ENCODE measurements at regions not wholly inside any gene's neighbourhood (a gene's known extent, or its start where the extent isn't known, plus 50 kb on each side); places are given as distances from the start of the nearest gene placed in this dataset.
"Not testable (repeated sequence)": the region's sequence is repeated elsewhere in the genome, so short reads cannot be mapped to it uniquely, and the experiment has no call there.

GRCh38 chr20:22819784-22820183 is 215.3 kb upstream of the SSTR4 start:
- DNase-seq (ENCODE audit: low spot score): no peak

GRCh38 chr20:22821081-22821727 is 213.9 kb upstream of the SSTR4 start:
- DNase-seq (ENCODE audit: low spot score): no peak

- DNase-seq (ENCODE audit: low spot score): no peak
Observed at GRCh38 chr20:22821796-22822195, 213.3 kb upstream of the SSTR4 start.

GRCh38 chr20:22823119-22823518 is 212.0 kb upstream of the SSTR4 start:
- DNase-seq (ENCODE audit: low spot score): no peak

DNA sequence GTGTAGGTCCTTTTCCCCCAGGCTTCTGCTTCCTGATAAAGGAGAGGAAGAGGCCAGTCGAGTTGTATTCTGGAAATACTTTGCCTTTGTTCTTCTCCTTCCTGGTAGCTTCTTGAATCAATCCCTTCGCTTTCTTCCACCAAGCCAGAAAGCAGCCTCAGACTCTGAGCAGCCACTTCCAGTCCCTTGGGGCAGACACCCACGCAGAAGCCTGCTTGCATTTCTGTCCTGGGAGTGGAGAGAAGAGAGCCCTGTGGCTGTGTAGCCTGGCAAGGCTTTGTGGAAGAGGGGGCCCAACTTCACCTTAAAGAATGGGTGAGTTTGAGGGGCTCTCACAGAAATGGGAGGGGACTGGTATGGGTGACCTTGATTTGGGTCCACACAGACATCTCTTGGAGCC is 211.0 kb upstream of the SSTR4 start:
- DNase-seq (ENCODE audit: low spot score): no peak

DNA sequence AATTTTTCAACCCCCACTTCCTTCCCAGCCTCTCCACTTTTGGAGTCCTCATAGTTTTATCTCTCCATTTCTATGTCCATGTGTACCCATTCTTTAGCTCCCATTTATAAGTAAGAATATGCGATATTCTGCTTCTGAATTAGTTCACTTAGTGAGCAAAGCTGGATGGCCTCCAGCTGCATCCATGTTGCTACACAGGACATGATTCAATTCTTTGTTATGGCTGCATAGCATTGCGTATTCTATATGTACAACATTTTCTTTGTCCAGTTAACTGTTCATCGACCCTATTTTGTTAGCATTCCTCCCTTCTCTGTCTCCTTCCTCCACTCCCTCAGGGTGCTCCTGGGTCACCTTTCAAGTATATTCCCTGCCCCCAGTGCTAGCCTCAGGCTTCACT is 210.0 kb upstream of the SSTR4 start:
- no peak for DNase-seq (ENCODE audit: low spot score)

- no peak for DNase-seq (ENCODE audit: low spot score)
Observed at GRCh38 chr20:22825546-22825945, 209.6 kb upstream of the SSTR4 start.

DNA sequence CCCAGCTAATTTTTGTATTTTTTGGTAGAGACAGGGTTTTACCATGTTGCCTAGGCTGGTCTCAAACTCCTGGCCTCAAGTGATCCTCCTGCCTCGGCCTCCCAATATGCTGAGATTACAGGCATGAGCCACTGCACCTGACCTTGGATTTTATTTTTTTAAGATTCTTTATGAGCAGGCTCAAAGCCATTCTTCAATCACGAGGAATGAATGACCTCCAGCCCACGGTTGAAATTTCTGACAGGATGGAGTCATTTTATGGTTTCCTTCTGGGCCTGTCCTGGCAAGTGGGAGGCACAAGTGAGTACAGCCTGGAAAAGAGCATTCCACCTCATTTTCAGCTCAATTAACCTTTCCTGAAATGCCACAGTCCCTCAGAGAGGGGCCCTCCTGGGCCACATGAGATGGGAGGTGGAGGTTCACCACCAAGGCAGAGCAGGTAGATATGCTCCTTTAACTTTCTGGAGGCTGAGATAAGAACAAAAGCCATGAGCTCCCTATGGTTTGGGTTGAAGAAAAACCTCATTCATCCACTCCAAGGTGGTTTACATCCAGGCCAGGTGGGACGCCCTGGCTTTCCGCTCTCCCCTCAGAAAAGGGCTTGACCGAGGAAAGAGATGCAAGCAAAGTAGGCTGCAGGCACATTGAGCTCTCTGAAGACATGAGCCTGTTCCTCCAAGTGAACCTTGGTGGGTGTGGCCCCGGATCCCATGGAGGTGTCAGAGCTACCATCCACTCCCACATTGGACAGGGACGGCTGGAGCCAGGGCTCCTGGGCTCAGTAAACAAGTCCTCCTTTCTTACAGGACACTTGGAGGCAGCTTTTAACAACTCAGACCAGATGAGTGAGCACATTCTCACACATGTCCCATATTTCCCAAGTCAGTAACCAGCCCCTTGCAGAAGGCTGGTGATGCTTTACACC is 208.5 kb upstream of the SSTR4 start:
- DNase-seq (ENCODE audit: low spot score): no peak

DNA sequence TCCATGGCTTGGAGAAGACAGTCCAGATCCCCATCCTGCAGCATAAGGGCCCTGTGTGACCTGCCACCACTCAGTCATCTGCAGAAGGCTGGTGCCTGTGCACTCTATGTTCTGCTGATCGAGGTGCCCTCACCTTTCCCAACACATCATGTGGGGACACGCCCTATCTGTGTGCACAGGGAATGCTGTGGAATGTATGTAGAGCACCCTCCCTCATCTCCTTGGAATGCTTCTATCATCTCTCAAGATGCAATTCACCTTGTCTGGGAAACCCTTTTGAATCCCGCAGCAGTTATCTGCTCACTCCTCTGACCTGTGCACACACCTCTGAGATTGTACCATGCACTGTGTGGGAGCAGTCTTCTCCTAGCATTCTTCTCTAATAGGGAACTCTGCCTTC is 207.2 kb upstream of the SSTR4 start:
- DNase-seq (ENCODE audit: low spot score): no peak

DNA sequence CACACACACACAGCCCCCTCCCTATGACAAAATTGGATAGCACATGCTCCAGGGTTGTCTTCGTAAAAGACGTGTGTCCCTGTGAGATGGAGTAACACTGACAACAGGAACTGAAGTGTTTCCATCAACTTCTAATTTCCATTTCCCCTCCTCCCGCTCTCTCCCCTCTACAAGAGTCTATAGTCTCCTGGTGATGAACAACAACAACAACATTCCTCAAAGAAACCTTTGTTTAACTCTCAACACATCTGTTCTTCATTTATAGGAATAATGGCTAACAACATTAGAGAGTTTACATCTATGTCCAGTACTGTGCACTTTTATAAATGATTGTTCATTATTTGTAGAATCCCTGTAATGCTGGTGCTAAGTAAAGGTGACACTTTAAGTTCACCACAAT is 205.8 kb upstream of the SSTR4 start:
- DNase-seq (ENCODE audit: low spot score): no peak

DNA sequence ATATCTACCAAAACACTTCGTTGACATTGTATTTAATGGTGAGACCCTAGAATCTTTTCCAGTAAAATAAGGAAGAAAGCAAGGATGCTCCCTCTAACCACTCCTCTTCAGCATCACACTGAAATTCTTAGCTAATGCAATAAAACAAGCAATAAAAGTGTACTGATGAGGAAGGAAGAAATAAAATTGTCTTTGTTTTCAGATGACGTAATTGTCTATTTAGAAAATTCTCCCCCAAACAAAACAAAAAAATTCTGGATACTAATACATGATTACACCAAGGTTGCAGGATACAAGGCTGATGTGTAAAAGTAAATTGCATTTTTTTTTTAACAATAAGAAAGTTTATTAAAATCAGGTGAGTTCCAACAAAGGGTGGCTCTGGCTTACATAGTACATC is 205.0 kb upstream of the SSTR4 start:
- no peak for DNase-seq (ENCODE audit: low spot score)

DNA sequence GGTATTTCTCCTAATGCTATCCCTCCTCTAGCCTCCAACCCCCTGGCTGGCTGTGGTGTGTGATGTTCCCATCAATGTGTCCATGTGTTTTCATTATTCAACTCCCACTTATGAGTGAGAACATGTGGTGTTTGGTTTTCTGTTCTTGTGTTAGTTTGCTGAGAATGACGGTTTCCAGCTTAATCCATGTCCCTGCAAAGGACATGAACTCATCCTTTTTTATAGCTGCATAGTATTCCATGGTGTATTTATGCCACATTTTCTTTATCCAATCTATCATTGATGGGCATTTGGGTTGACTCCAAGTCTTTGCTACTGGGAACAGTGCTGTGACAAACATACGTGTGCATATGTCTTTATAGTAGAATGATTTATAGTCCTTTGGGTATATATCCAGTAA is 204.4 kb upstream of the SSTR4 start:
- DNase-seq (ENCODE audit: low spot score): not testable (repeated sequence)

- no peak for DNase-seq (ENCODE audit: low spot score)
Observed at GRCh38 chr20:22833851-22834250, 201.3 kb upstream of the SSTR4 start.

- no peak for DNase-seq (ENCODE audit: low spot score)
Observed at GRCh38 chr20:22834651-22835256, 200.4 kb upstream of the SSTR4 start.

DNA sequence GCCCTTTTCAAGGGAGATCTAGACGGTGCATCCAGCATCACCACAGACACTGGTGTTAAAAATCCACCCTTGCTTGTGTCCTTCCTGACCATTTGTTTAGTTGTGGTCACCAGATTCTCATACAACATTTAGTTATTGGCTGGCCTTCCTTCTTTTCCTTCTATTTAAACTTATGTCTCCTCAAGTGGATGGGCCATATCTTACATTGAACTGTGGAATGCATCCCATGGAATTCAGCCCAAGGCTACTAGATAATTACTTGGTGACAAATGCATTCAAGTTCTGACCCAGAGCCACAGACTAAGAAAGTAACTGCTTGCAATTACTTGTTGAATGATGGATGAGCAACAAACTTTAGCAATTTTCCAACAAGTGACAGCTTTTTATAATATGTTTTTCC is 198.9 kb upstream of the SSTR4 start:
- DNase-seq (ENCODE audit: low spot score): no peak

DNA sequence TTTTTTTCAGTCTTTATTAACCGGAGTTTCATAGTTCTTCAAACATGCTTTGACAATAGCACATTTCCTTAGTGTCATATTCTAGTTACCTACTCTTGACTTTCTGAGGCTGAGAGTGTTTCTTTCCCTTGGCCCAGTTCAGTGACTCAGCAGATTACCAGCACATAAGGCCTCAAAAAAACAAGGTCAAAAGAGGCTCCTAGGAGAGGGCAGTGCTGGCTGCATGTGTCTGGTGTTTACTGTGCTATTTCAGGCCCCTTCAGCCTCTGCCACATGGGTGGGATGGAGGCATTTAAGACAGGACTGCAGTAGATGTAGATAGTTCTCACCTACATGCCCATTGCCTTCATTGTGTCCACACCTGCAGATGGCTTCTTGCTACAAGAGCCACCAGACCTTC is 198.2 kb upstream of the SSTR4 start:
- no peak for DNase-seq (ENCODE audit: low spot score)

DNA sequence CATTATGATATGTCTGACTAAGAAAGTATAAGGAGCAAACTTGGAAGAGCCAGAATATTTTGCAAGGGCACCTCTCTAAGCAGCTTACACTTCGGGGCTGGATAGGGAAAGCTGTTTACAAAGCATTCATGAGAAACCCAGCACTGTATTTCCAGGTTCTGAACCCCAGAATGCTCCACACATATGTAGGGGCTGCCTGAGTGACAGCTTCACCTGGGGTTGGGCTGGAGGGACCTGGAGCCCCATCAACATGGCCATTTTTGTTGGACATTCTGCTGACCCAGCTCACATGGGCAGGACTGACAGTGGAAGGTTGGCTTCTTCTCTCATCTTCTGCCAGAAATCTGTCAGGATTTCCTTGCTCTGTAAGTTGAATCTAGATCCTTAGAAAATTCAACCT is 197.1 kb upstream of the SSTR4 start:
- DNase-seq (ENCODE audit: low spot score): no peak

GRCh38 chr20:22841846-22842245 is 193.3 kb upstream of the SSTR4 start:
- no peak for DNase-seq (ENCODE audit: low spot score)

GRCh38 chr20:22842793-22843192 is 192.3 kb upstream of the SSTR4 start:
- no peak for DNase-seq (ENCODE audit: low spot score)

- DNase-seq (ENCODE audit: low spot score): no peak
Observed at GRCh38 chr20:22844959-22845358, 190.2 kb upstream of the SSTR4 start.

DNA sequence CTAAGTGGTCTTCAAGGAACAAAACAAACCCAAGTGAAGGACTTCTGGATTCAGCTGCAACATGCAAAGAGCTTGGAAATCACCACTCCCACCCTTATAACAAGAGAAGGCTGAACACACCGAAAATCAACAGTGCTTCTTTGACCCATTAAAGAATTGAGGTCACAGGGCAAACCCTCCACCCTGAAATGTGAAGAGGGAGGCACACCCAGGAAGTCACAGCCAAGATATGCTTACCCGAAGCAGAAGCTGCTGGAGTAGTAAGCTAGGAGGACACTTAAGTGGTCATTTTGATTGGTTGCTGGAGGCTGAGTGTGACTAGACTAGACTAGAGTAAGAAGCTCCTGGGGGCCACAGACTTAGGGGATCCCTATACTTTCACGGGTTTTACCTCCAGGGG is 188.2 kb upstream of the SSTR4 start:
- no peak for DNase-seq (ENCODE audit: low spot score)

- no peak for DNase-seq (ENCODE audit: low spot score)
Observed at GRCh38 chr20:22848364-22848763, 186.7 kb upstream of the SSTR4 start.

DNA sequence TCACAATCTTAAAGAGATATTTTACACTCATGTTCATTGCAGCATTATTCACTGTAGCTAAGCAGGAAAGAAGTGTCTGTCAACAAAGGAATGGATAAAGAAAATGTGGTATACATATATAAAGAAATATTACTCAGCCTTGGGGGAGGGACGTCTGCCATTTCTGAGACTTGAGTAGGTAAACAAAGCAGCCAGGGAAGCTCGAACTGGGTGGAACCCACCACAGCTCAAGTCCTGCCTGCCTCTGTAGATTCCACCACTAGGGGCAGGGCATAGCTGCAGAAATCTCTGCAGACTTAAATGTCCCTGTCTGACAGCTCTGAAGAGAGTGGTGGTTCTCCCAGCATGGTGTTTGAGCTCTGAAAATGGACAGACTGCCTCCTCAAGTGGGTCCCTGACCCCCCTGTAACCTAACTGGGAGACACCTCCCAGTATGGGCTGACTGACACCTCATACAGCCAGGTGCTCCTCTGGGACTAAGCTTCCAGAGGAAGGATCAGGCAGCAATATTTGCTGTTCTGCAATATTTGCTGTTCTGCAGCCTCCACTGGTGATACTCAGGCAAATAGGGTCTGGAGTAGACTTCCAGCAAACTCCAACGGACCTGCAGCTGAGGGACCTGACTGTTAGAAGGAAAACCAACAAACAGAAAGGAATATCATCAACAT is 183.3 kb upstream of the SSTR4 start:
- peak; percentile 26 for DNase-seq (ENCODE audit: low spot score)

All from kidney capillary endothelial cell (primary cell).